ENCODE measurements at regions not wholly inside any gene's neighbourhood (a gene's known extent, or its start where the extent isn't known, plus 50 kb on each side); places are given as distances from the start of the nearest gene placed in this dataset.
A peak's percentile ranks its signal among the peaks of the same experiment; 100 is the strongest.

DNA sequence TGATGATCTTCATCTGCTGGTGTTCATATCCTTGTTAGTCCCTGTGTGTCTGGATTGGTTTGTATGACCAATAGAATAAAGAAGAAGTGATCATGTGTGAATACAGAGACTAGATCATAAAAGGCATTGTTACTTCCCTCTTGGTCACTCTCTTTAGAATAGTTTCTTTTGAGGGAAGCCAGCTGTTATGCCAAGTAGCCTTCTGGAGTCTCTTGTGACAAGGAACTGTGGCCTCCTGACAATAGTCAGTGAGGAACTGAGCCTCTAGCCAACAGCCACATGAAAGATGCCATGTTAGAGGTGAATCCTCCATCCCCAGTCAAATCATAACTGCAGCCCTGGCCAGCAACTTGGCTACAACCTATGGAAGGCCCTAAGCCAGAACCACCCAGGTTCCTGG, 63.0 kb upstream of the SMAD3 start:
- H3K27ac ChIP-seq (ENCODE audit: low read length), result no peak overlapping the region
- no peaks in the 10 kb centered on the region for H3K36me3 ChIP-seq (ENCODE audit: control insufficient read depth, insufficient read depth, low read length)
- H3K27me3 ChIP-seq (ENCODE audit: control insufficient read depth, insufficient read depth, low read length), result no peaks in the 10 kb centered on the region
- no peaks in the 10 kb centered on the region for H3K4me1 ChIP-seq (ENCODE audit: control insufficient read depth, insufficient read depth, low read length)
- no peak overlapping the region for H3K4me3 ChIP-seq (ENCODE audit: low read length)
- no peak for DNase-seq
- no peaks in the 10 kb centered on the region for H3K9me3 ChIP-seq (ENCODE audit: control insufficient read depth, low read depth, low read length)

DNA sequence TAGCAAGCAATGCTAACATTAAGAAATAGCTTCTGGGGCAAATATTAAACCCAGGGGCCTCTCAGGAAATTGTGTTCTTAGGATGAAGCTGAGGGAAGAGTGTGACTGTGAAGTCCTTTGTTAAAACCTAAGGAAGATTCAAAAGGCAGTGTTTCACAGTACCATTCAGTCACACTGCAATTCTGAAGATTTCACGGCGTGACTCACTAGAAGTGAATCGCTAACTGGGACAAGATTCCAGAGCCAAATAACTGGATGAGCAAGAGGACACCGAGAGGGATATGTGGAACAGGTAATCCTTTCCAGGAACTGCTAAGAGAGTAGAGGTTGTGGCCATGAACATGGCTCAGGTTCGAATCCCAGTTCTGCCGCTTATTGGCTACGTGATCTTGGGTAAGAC, 61.8 kb upstream of the SMAD3 start:
- no peaks in the 10 kb centered on the region for H3K9me3 ChIP-seq (ENCODE audit: control insufficient read depth, low read depth, low read length)
- DNase-seq, result no peak
- no peak overlapping the region for H3K4me3 ChIP-seq (ENCODE audit: low read length)
- H3K36me3 ChIP-seq (ENCODE audit: control insufficient read depth, insufficient read depth, low read length), result no peaks in the 10 kb centered on the region
- no peaks in the 10 kb centered on the region for H3K4me1 ChIP-seq (ENCODE audit: control insufficient read depth, insufficient read depth, low read length)
- no peaks in the 10 kb centered on the region for H3K27me3 ChIP-seq (ENCODE audit: control insufficient read depth, insufficient read depth, low read length)
- no peak overlapping the region for H3K27ac ChIP-seq (ENCODE audit: low read length)
- WGBS (ENCODE audit: insufficient coverage, low lambda C conversion rate), result 96% methylated on average over 3 of the region's 7 CpGs

- Histone ChIP-seq H3K9me3 (ENCODE audit: control insufficient read depth, low read depth, low read length) (no peaks in the 10 kb centered on the region), H3K4me1 (ENCODE audit: control insufficient read depth, insufficient read depth, low read length) (no peaks in the 10 kb centered on the region), H3K36me3 (ENCODE audit: control insufficient read depth, insufficient read depth, low read length) (no peaks in the 10 kb centered on the region), H3K4me3 (ENCODE audit: low read length) (no peak overlapping the region), H3K27me3 (ENCODE audit: control insufficient read depth, insufficient read depth, low read length) (no peaks in the 10 kb centered on the region), H3K27ac (ENCODE audit: low read length) (no peak overlapping the region)
- no CpG with 5 or more reads among the region's 3 CpGs for WGBS (ENCODE audit: insufficient coverage, low lambda C conversion rate)
- DNase-seq, result no peak
Observed at GRCh38 chr15:67004142-67004541, 61.3 kb upstream of the SMAD3 start.

GRCh38 chr15:67005294-67005996, 60.0 kb upstream of the SMAD3 start:
- no CpG with 5 or more reads among the region's 10 CpGs for WGBS (ENCODE audit: insufficient coverage, low lambda C conversion rate)
- no peaks in the 10 kb centered on the region for H3K27me3 ChIP-seq (ENCODE audit: control insufficient read depth, insufficient read depth, low read length)
- no peak overlapping the region for H3K4me3 ChIP-seq (ENCODE audit: low read length)
- no peak for DNase-seq
- H3K36me3 ChIP-seq (ENCODE audit: control insufficient read depth, insufficient read depth, low read length), result no peaks in the 10 kb centered on the region
- no peaks in the 10 kb centered on the region for H3K9me3 ChIP-seq (ENCODE audit: control insufficient read depth, low read depth, low read length)
- no peaks in the 10 kb centered on the region for H3K4me1 ChIP-seq (ENCODE audit: control insufficient read depth, insufficient read depth, low read length)
- no peak overlapping the region for H3K27ac ChIP-seq (ENCODE audit: low read length)

GRCh38 chr15:67006083-67007065, 59.0 kb upstream of the SMAD3 start:
- WGBS (ENCODE audit: insufficient coverage, low lambda C conversion rate), result no CpG with 5 or more reads among the region's 10 CpGs
- no peak overlapping the region for H3K4me3 ChIP-seq (ENCODE audit: low read length)
- H3K9me3 ChIP-seq (ENCODE audit: control insufficient read depth, low read depth, low read length), result no peaks in the 10 kb centered on the region
- H3K36me3 ChIP-seq (ENCODE audit: control insufficient read depth, insufficient read depth, low read length), result no peaks in the 10 kb centered on the region
- no peaks in the 10 kb centered on the region for H3K27me3 ChIP-seq (ENCODE audit: control insufficient read depth, insufficient read depth, low read length)
- H3K27ac ChIP-seq (ENCODE audit: low read length), result no peak overlapping the region
- no peak for DNase-seq
- H3K4me1 ChIP-seq (ENCODE audit: control insufficient read depth, insufficient read depth, low read length), result peaks cover 3% of the 10 kb centered on the region

- no peaks in the 10 kb centered on the region for H3K9me3 ChIP-seq (ENCODE audit: control insufficient read depth, low read depth, low read length)
- no peaks in the 10 kb centered on the region for H3K36me3 ChIP-seq (ENCODE audit: control insufficient read depth, insufficient read depth, low read length)
- H3K27ac ChIP-seq (ENCODE audit: low read length), result no peak overlapping the region
- WGBS (ENCODE audit: insufficient coverage, low lambda C conversion rate), result 72% methylated on average over 2 of the region's 7 CpGs
- H3K4me1 ChIP-seq (ENCODE audit: control insufficient read depth, insufficient read depth, low read length), result peaks cover 5% of the 10 kb centered on the region
- no peaks in the 10 kb centered on the region for H3K27me3 ChIP-seq (ENCODE audit: control insufficient read depth, insufficient read depth, low read length)
- no peak overlapping the region for H3K4me3 ChIP-seq (ENCODE audit: low read length)
- DNase-seq, result peak in 1 of 2 donors; percentile 16
Observed at GRCh38 chr15:67009576-67010569, 55.5 kb upstream of the SMAD3 start.

- Histone ChIP-seq H3K27me3 (ENCODE audit: control insufficient read depth, insufficient read depth, low read length) (no peaks in the 10 kb centered on the region), H3K9me3 (ENCODE audit: control insufficient read depth, low read depth, low read length) (no peaks in the 10 kb centered on the region), H3K4me1 (ENCODE audit: control insufficient read depth, insufficient read depth, low read length) (peaks cover 5% of the 10 kb centered on the region), H3K4me3 (ENCODE audit: low read length) (no peak overlapping the region), H3K36me3 (ENCODE audit: control insufficient read depth, insufficient read depth, low read length) (no peaks in the 10 kb centered on the region), H3K27ac (ENCODE audit: low read length) (no peak overlapping the region)
- DNase-seq, result no peak
- 20% methylated on average over 1 of the region's 7 CpGs for WGBS (ENCODE audit: insufficient coverage, low lambda C conversion rate)
Observed at GRCh38 chr15:67010898-67011616, 54.3 kb upstream of the SMAD3 start.

DNA sequence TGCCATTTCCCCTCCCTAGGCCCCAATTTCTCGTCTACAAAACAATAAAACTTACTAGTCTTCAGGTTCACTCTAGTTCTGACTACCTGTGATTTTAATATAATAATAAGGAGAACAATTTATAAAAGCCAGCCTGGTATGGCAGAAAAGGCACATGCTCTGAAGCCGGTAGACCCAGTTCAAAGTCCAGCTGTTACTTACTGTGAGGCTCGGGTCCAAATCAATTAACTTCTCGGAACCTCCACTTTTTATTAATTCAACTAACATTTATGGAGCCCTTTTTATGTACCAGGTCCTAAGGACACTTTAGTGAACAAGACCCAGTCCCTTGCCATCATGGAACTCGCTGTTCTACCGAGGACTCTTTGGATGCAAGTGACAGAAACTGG, 53.8 kb upstream of the SMAD3 start:
- no peaks in the 10 kb centered on the region for H3K36me3 ChIP-seq (ENCODE audit: control insufficient read depth, insufficient read depth, low read length)
- no peaks in the 10 kb centered on the region for H3K9me3 ChIP-seq (ENCODE audit: control insufficient read depth, low read depth, low read length)
- no peak for DNase-seq
- no peak overlapping the region for H3K27ac ChIP-seq (ENCODE audit: low read length)
- H3K4me1 ChIP-seq (ENCODE audit: control insufficient read depth, insufficient read depth, low read length), result peaks cover 5% of the 10 kb centered on the region
- no peaks in the 10 kb centered on the region for H3K27me3 ChIP-seq (ENCODE audit: control insufficient read depth, insufficient read depth, low read length)
- WGBS (ENCODE audit: insufficient coverage, low lambda C conversion rate), result no CpG with 5 or more reads among the region's 6 CpGs
- no peak overlapping the region for H3K4me3 ChIP-seq (ENCODE audit: low read length)

DNA sequence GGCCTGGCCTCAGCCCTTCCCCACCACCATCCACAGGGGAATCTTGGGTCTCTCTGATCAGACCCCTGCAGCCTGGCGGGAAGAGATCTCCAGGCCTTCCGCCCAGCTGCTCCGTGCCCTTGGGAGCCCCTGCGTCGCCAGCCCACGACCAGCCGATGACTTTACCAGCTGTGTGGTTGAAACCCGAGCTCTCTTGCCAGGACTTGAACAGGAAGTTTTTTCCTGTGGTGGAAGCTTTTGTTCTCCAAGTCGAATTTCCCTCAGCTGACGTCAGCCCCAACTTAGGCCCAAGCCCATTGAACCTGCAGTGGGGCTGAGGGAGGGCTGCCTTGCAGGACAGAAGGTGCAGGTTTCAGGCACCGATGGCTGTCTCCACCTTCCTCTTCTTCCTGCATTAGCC, 51.7 kb upstream of the SMAD3 start:
- no peaks in the 10 kb centered on the region for H3K9me3 ChIP-seq (ENCODE audit: control insufficient read depth, low read depth, low read length)
- H3K4me1 ChIP-seq (ENCODE audit: control insufficient read depth, insufficient read depth, low read length), result peaks cover 5% of the 10 kb centered on the region
- no CpG with 5 or more reads among the region's 11 CpGs for WGBS (ENCODE audit: insufficient coverage, low lambda C conversion rate)
- DNase-seq, result no peak
- no peak overlapping the region for H3K4me3 ChIP-seq (ENCODE audit: low read length)
- no peaks in the 10 kb centered on the region for H3K36me3 ChIP-seq (ENCODE audit: control insufficient read depth, insufficient read depth, low read length)
- H3K27ac ChIP-seq (ENCODE audit: low read length), result no peak overlapping the region
- H3K27me3 ChIP-seq (ENCODE audit: control insufficient read depth, insufficient read depth, low read length), result no peaks in the 10 kb centered on the region

Measured in large intestine (tissue), 3 donors.